B cell (primary cell): ENCODE measurements at regions not wholly inside any gene's neighbourhood (a gene's known extent, or its start where the extent isn't known, plus 50 kb on each side); places are given as distances from the start of the nearest gene placed in this dataset.

ENCODE experiments used
- ATAC-seq: fragments of 200-7000 bp; cut with Tn5 transposase; one replicate; pipeline ENCODE4 v1.10.0; 2021; ENCODE audit warnings: low read depth, mild to moderate bottlenecking, moderate number of reproducible peaks, moderate library complexity
- CTCF ChIA-PET: fragments of 350-600 bp; sonication (Branson Sonifier 250); formaldehyde crosslinking; loops from one replicate; lab custom pipeline; 2021; ENCODE audit warnings: antibody characterized with exemption, inconsistent platforms; lab: Charles Lee
- POLR2A ChIA-PET: fragments of 350-600 bp; sonication (Branson Sonifier 250); formaldehyde crosslinking; loops from one replicate; lab custom pipeline; 2021; ENCODE audit warnings: antibody characterized with exemption; lab: Charles Lee
- DNase-seq: peaks from one replicate; pipeline ENCODE4 v3.0.0; 2013
- H2AFZ ChIP-seq: 2 replicates; pipeline ENCODE4 v1.6.1; 2012; ENCODE audit warnings: mild to moderate bottlenecking, low read depth, low read length; ENCODE audit not compliant: insufficient read depth, poor library complexity, severe bottlenecking
- H3K27ac ChIP-seq, 2 donors: 1 replicate in 1 of 2; 2 replicates in 1 of 2; pipeline ENCODE4 v1.5.1; 2012 to 2013; ENCODE audit warnings: low read length in 2 of 2, mild to moderate bottlenecking in 2 of 2, moderate library complexity in 1 of 2
- H3K27me3 ChIP-seq, 4 experiments: fragments of 200-600 bp in 1 of 4; sonication (generic) in 1 of 4; replicated peaks in 1 of 4; 1 replicate in 2 of 4; 2 replicates in 2 of 4; pipeline versions ENCODE4 v1.6.1 to v1.7.0; 2013 to 2016; ENCODE audit warnings: low read length in 3 of 4, mild to moderate bottlenecking in 2 of 4, mixed read lengths in 1 of 4, moderate library complexity in 1 of 4; ENCODE audit not compliant: insufficient read depth in 4 of 4, control insufficient read depth in 3 of 4; ENCODE audit errors: control extremely low read depth in 1 of 4
- H3K36me3 ChIP-seq, 2 experiments: replicated peaks in 1 of 2; 1 replicate in 1 of 2; 2 replicates in 1 of 2; pipeline versions ENCODE4 v1.6.1 to v1.7.1; 2013; ENCODE audit warnings: low read length in 1 of 2; ENCODE audit not compliant: insufficient read depth in 2 of 2, control insufficient read depth in 1 of 2; ENCODE audit errors: control extremely low read depth in 1 of 2, extremely low read depth in 1 of 2
- H3K4me1 ChIP-seq, 2 donors: fragments of 200-600 bp in 1 of 2; sonication (generic) in 1 of 2; 1 replicate in 1 of 2; 2 replicates in 1 of 2; pipeline versions ENCODE4 v1.5.1 to v1.6.1; 2013 to 2017; ENCODE audit warnings: low read length in 2 of 2; ENCODE audit not compliant: control insufficient read depth in 2 of 2, insufficient read depth in 2 of 2
- H3K4me2 ChIP-seq: replicated peaks from 2 replicates; pipeline ENCODE3; 2012; ENCODE audit warnings: mild to moderate bottlenecking, low read depth, low read length; ENCODE audit not compliant: poor library complexity, severe bottlenecking
- H3K4me3 ChIP-seq, 5 experiments: fragments of 200-600 bp in 1 of 5; sonication (generic) in 1 of 5; 1 replicate in 3 of 5; 2 replicates in 2 of 5; pipeline versions ENCODE4 v1.5.1 to v1.7.0; 2011 to 2016; ENCODE audit warnings: low read length in 4 of 5, mild to moderate bottlenecking in 4 of 5, low read depth in 2 of 5, control low read depth in 1 of 5, moderate library complexity in 1 of 5; ENCODE audit not compliant: insufficient read depth in 1 of 5; ENCODE audit errors: control extremely low read depth in 1 of 5, extremely low read depth in 1 of 5
- H3K79me2 ChIP-seq: fragments of 200-600 bp; sonication (generic); one replicate; pipeline ENCODE4 v1.6.0; 2016; ENCODE audit warnings: low read length; ENCODE audit not compliant: control insufficient read depth, insufficient read depth
- H3K9ac ChIP-seq: fragments of 200-600 bp; sonication (generic); 2 replicates; pipeline ENCODE4 v1.6.1; 2017; ENCODE audit warnings: mild to moderate bottlenecking, low read length, moderate library complexity
- H3K9me3 ChIP-seq, 3 donors: one replicate each; pipeline versions ENCODE4 v1.6.1 to v1.7.1; 2013; ENCODE audit warnings: low read length in 2 of 3; ENCODE audit not compliant: control insufficient read depth in 2 of 3, insufficient read depth in 1 of 3; ENCODE audit errors: control extremely low read depth in 1 of 3
- H4K20me1 ChIP-seq: 2 replicates; pipeline ENCODE4 v1.6.0; 2012; ENCODE audit warnings: mild to moderate bottlenecking, low read length; ENCODE audit not compliant: insufficient read depth, control insufficient read depth, poor library complexity, severe bottlenecking
- H3K27ac Mint-ChIP-seq: one replicate; pipeline ENCODE4 v1.8.0; 2021; ENCODE audit warnings: mixed read lengths
- H3K27me3 Mint-ChIP-seq: one replicate; pipeline ENCODE4 v1.8.0; 2021; ENCODE audit warnings: mixed read lengths
- H3K4me1 Mint-ChIP-seq: one replicate; pipeline ENCODE4 v1.8.0; 2021; ENCODE audit warnings: mixed read lengths
- H3K4me3 Mint-ChIP-seq: one replicate; pipeline ENCODE4 v1.8.0; 2021; ENCODE audit warnings: mixed read lengths
- H3K9me3 Mint-ChIP-seq: one replicate; pipeline ENCODE4 v1.8.0; 2022; ENCODE audit warnings: mixed read lengths; ENCODE audit not compliant: insufficient read depth
- CTCF ChIP-seq: fragments of 200-600 bp; IDR thresholded peaks from one replicate; pipeline ENCODE4 v1.8.0; 2022; ENCODE audit warnings: antibody characterized with exemption, mild to moderate bottlenecking
- EZH2 ChIP-seq: IDR thresholded peaks from 2 replicates; pipeline ENCODE4 v1.6.1; 2012; ENCODE audit warnings: borderline replicate concordance, low read depth, mild to moderate bottlenecking, moderate library complexity, low read length; ENCODE audit not compliant: insufficient read depth, poor library complexity, severe bottlenecking
- WGBS: methylation state at CpG from one replicate; pipeline ENCODE4 v1.1.5; 2013; ENCODE audit warnings: missing lambda C conversion rate; ENCODE audit not compliant: insufficient coverage; 5-methylcytosine and 5-hydroxymethylcytosine counted together
- intact Hi-C: fragments of 100-400 bp; cut with micrococcal nuclease; formaldehyde crosslinking; loops from one replicate; pipeline ENCODE4 v1.10.0; 2022

GRCh38 chr6:138563650-138564049 lies 64.4 kb upstream of the NHSL1 start:
- H3K27ac Mint-ChIP-seq = no peak overlapping the region
- intact Hi-C loops = no loop called here
- WGBS = 75% methylated on average over 2 of the region's 3 CpGs
- Histone ChIP-seq H3K79me2 (no peaks in the 10 kb centered on the region), H3K4me2 (no peak overlapping the region), H4K20me1 (no peaks in the 10 kb centered on the region), H3K9ac (no peak overlapping the region), H3K9me3 (no peaks in the 10 kb centered on the region), H3K4me1 (no peaks in the 10 kb centered on the region), H2AFZ (no peak overlapping the region), H3K4me3 (no peak overlapping the region), H3K27ac (no peak overlapping the region), H3K36me3 (no peaks in the 10 kb centered on the region), H3K27me3 (peaks cover 0 to 4% (median 0%) of the 10 kb centered on the region in 4 experiments)
- H3K4me3 Mint-ChIP-seq = no peak overlapping the region
- DNase-seq (no peak), ATAC-seq (no peak)
- H3K9me3 Mint-ChIP-seq = no peaks in the 10 kb centered on the region
- POLR2A ChIA-PET = no interaction called here
- TF ChIP-seq CTCF = no peak
- TF ChIP-seq EZH2 = no peak
- no peaks in the 10 kb centered on the region for H3K4me1 Mint-ChIP-seq
- CTCF ChIA-PET = no interaction called here
- H3K27me3 Mint-ChIP-seq = peaks cover 27% of the 10 kb centered on the region

- no peaks in the 10 kb centered on the region for H3K9me3 ChIP-seq
- no peaks in the 10 kb centered on the region for H3K4me1 ChIP-seq
- H3K36me3 ChIP-seq = no peaks in the 10 kb centered on the region
- no peak overlapping the region for H3K27ac ChIP-seq
- peaks cover 0 to 7% (median 0%) of the 10 kb centered on the region in 4 experiments for H3K27me3 ChIP-seq
- no peaks in the 10 kb centered on the region for H3K9me3 Mint-ChIP-seq
- peaks cover 25% of the 10 kb centered on the region for H3K27me3 Mint-ChIP-seq
- TF ChIP-seq EZH2 (no peak), CTCF (no peak)
- no peak overlapping the region for H3K9ac ChIP-seq
- DNase-seq (no peak), ATAC-seq (no peak)
- no peaks in the 10 kb centered on the region for H3K4me1 Mint-ChIP-seq
- H2AFZ ChIP-seq = no peak overlapping the region
- H3K4me2 ChIP-seq = no peak overlapping the region
- H3K4me3 Mint-ChIP-seq = no peak overlapping the region
- H3K79me2 ChIP-seq = no peaks in the 10 kb centered on the region
- POLR2A ChIA-PET = no interaction called here
- intact Hi-C loops = no loop called here
- CTCF ChIA-PET = no interaction called here
- no peak overlapping the region for H3K4me3 ChIP-seq
- H3K27ac Mint-ChIP-seq = no peak overlapping the region
- no peaks in the 10 kb centered on the region for H4K20me1 ChIP-seq
- 97% methylated on average over 3 of the region's 5 CpGs for WGBS
Observed at GRCh38 chr6:138564170-138564721, 65.0 kb upstream of the NHSL1 start.
